NCI-H2171 (cell line): ENCODE measurements at regions not wholly inside any gene's neighbourhood (a gene's known extent, or its start where the extent isn't known, plus 50 kb on each side); places are given as distances from the start of the nearest gene placed in this dataset.

Experiments
- DNase-seq: peaks from one replicate; lab custom pipeline; 2025; lab: John Stamatoyannopoulos, UW

GRCh38 chr13:34040863-34041262, 222.9 kb downstream of the RFC3 start:
- no peak for DNase-seq

- no peak for DNase-seq
Observed at GRCh38 chr13:34044041-34044440, 226.1 kb downstream of the RFC3 start.

- no peak for DNase-seq
Observed at GRCh38 chr13:34044660-34045080, 226.7 kb downstream of the RFC3 start.

- no peak for DNase-seq
Observed at GRCh38 chr13:34046457-34046856, 228.5 kb downstream of the RFC3 start.

- DNase-seq = no peak
Observed at GRCh38 chr13:34048652-34049051, 230.7 kb downstream of the RFC3 start.

GRCh38 chr13:34056733-34057258, 238.8 kb downstream of the RFC3 start:
- DNase-seq = no peak

GRCh38 chr13:34064456-34065205, 246.7 kb downstream of the RFC3 start:
- DNase-seq = no peak

- DNase-seq = no peak
Observed at GRCh38 chr13:34065928-34066327, 248.0 kb downstream of the RFC3 start.

GRCh38 chr13:34066344-34066743, 248.4 kb downstream of the RFC3 start:
- DNase-seq = no peak

- DNase-seq = no peak
Observed at GRCh38 chr13:34070006-34070405, 252.1 kb downstream of the RFC3 start.

- no peak for DNase-seq
Observed at GRCh38 chr13:34070544-34071303, 252.8 kb downstream of the RFC3 start.

- no peak for DNase-seq
Observed at GRCh38 chr13:34076319-34076718, 258.4 kb downstream of the RFC3 start.

GRCh38 chr13:34076943-34077703, 259.2 kb downstream of the RFC3 start:
- no peak for DNase-seq

GRCh38 chr13:34078334-34078999, 260.5 kb downstream of the RFC3 start:
- DNase-seq = no peak

GRCh38 chr13:34085204-34085603, 267.3 kb downstream of the RFC3 start:
- no peak for DNase-seq

- no peak for DNase-seq
Observed at GRCh38 chr13:34086281-34086680, 268.3 kb downstream of the RFC3 start.

- DNase-seq = no peak
Observed at GRCh38 chr13:34087791-34088190, 269.8 kb downstream of the RFC3 start.

GRCh38 chr13:34103854-34104253, 285.9 kb downstream of the RFC3 start:
- DNase-seq = no peak

GRCh38 chr13:34104853-34105252, 286.9 kb downstream of the RFC3 start:
- DNase-seq = no peak

- DNase-seq = no peak
Observed at GRCh38 chr13:34107806-34108205, 289.9 kb downstream of the RFC3 start.

- no peak for DNase-seq
Observed at GRCh38 chr13:34108410-34108809, 290.5 kb downstream of the RFC3 start.

GRCh38 chr13:34114581-34114980, 296.6 kb downstream of the RFC3 start:
- DNase-seq = no peak
